Superior temporal gyrus (tissue), 1 donor: ENCODE measurements at regions not wholly inside any gene's neighbourhood (a gene's known extent, or its start where the extent isn't known, plus 50 kb on each side); places are given as distances from the start of the nearest gene placed in this dataset.

ENCODE experiments used
- DNase-seq: peaks from one replicate; pipeline ENCODE4 v3.0.0-alpha.2; 2016; ENCODE audit errors: extremely low spot score

GRCh38 chr12:124162151-124163110, 132.5 kb upstream of the RFLNA start:
- no peak for DNase-seq

GRCh38 chr12:124165695-124166094, 129.2 kb upstream of the RFLNA start:
- no peak for DNase-seq

DNA sequence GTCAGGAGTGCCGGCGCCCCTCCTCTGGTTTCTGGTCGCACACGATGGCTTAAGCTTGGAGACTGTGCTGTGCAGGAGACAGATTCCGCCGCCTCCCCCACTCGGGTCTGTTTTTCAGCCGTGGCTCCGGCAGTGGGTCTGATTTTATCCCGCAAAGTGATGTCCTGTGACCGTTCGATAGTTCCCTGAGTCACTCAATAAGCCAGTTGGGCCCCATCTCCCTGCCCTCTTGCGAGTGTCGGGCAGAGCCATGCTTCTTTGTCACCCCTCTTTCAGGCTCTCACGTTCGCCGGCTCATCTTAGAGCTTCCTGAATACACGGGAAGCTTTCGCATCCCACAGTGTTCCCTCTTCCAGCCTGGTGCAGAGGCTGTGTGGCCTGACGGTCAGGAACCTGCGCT, 127.8 kb upstream of the RFLNA start:
- DNase-seq = no peak

DNA sequence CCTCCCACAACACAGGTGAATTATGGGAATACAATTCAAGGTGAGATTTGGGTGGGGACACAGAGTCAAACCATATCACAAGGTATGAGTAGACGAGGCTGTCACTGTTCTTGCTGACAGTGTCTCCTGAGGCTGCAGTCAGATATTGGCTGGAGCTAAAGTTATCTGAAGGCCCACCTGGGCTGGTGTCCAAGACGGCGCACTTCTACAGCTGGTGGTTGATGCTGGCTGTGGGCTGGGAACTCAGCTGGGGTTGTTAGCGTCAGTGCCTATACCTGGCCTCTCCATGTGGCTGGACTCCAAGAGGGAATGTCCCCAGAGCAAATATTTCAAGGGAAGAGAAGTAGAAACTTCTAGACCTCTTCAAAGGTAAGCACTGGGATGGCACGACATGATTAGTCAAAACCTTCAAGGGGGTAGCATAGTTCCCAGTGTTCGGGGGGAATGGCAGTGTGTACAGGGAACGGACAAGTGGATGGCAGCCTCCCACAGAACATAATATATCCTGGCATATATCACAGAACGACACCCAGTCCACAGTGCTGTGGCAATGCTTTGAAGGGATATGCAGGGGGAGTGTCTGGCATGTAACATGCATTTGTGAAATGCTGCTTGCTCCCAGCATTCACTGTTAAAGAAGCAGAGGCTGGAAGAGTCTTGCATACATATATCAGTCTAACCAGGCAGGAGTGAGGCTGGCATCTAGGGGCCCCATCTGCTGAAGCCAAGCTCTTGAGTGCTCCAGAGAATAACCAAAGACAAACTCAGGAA, 126.7 kb upstream of the RFLNA start:
- no peak for DNase-seq

- DNase-seq = no peak
Observed at GRCh38 chr12:124169577-124170284, 125.2 kb upstream of the RFLNA start.

DNA sequence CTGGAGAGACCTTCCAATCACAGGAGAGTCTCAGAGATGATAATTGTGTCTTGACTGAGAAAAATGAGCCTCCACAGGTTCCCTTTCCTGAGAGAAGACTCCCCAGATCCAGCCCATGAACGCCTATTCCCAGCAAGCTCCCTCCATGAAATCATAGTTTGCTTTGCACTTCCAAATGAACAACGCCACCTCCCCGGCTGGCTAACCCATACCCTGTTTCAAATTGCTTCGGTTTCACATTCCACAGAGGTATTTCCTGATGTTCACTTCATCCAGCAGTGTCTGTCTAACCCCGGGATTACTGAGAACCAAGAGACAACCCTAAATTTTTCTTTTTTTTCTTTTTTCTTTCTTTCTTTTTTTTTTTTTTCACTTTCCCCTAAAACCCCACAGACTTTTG, 124.1 kb upstream of the RFLNA start:
- DNase-seq = no peak

GRCh38 chr12:124171231-124171979, 123.5 kb upstream of the RFLNA start:
- DNase-seq = no peak

DNA sequence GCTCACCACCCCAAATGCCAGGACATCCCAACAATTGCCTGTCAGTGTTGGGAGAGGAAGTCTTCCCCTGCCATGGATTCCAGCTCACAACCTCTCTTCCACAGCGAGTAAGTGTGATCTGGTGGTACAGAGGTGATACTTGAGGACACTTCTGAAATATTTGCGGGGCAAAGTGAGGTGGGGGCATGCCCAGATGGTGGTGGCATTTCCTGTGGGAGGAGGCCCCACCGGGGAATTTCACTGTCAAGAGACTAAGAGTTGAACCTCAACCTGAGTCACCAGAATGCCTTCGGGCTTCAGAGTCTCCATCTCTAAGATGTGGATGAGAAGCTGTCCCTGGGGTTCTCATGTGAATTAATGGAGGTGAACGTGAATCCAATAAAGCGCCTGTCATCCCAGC, 122.3 kb upstream of the RFLNA start:
- no peak for DNase-seq

- no peak for DNase-seq
Observed at GRCh38 chr12:124173692-124174091, 121.2 kb upstream of the RFLNA start.

- DNase-seq = no peak
Observed at GRCh38 chr12:124174451-124175348, 120.2 kb upstream of the RFLNA start.

DNA sequence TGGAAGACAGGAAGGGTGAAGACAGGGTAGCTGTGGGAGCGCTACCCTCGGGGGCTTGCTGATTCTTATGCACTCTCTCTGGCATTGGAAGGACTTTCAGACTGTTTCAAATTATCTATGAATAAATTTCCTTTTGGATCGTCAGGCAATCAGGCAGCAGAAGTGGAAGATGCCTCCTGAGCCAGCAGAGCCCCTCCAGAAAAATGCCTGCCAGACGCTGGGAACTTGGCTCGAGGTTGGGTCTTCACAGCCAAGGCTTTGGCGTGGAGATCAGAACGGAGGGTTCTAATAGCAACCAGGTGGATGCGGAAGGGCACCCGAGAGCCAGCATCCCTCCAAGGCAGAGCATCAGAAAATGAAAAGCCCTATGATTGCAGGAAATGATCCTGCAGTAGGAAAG, 119.2 kb upstream of the RFLNA start:
- no peak for DNase-seq

- no peak for DNase-seq
Observed at GRCh38 chr12:124177276-124177950, 117.5 kb upstream of the RFLNA start.

GRCh38 chr12:124177951-124178316, 117.0 kb upstream of the RFLNA start:
- DNase-seq = no peak

DNA sequence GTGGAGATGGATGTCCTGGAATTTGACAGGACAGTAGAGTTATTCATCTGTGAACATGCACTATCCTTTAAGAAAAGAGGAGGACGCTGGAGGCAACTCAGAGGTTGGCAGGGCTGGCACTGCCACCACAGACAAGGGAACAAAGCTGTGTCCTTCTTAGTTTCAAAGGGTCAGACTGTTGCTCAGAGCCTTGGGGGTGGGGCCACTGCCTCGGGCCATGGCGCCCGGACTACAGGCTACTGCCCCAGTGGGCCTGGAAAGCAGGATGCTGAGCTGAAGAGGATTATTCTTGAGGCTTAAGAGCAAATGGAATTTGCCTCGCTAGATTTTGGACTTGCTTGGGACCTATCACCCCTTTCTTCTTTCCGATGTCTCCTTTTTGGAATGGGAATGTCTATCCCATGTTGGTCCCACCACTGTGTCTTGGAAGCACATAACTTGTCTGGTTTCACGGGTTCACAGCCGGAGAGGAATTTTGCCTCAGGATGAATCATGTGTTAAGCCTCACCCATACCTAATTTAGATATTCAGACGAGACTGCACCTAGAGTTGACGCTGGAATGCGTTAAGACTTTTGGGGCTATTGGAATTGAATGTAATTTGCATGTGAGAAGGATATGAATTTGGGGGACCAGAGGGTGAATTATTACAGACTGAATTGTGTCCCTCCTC, 114.8 kb upstream of the RFLNA start:
- no peak for DNase-seq

- DNase-seq = no peak
Observed at GRCh38 chr12:124183172-124183571, 111.7 kb upstream of the RFLNA start.

DNA sequence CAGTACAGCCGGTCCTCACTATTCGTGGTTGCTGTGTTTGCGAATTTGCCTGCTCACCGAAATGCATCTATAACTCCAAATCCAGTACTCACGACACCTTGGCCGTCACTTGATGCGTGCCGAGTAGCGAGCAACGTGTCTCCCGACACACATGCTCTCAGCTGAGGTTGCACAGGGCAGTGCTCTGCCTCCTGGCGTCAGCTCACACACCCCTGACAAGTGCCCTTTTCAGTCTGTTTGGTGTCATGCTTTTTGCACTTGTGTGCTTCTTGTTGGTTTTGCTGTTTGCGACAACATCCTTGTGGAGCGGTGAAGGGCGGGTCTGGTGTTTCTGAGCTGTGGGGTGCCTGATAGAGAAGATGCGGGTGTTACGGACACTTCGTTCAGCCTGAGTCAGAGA, 110.4 kb upstream of the RFLNA start:
- DNase-seq = no peak

GRCh38 chr12:124185971-124186686, 108.8 kb upstream of the RFLNA start:
- no peak for DNase-seq

DNA sequence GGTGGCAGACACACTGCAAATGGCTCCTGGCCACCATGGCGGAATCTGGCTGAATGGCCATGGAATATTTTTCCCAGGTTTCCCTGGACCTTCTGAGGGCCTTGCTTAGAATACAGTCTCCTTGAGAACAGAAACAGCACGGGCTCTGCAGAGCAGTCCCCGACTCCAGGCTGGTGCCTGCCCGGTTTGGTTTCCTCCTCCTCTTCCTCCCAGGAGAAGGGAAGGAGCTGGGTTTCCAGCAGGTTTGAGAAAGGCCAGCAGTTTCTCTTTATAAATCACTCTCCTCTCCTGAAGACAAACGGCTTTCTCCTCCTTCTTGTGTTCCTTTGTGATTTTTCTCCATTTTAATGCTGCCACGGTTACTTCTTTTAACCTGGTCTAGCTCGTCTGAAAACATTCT, 106.8 kb upstream of the RFLNA start:
- DNase-seq = no peak
